OCI-LY1 (cell line): ENCODE measurements at regions not wholly inside any gene's neighbourhood (a gene's known extent, or its start where the extent isn't known, plus 50 kb on each side); places are given as distances from the start of the nearest gene placed in this dataset.

Source experiments
- H2AFZ ChIP-seq: fragments of 200-600 bp; sonication (generic), shearing (Covaris generic); 2 replicates; pipeline ENCODE4 v1.6.0; 2014; ENCODE audit warnings: antibody characterized with exemption, mild to moderate bottlenecking, low read length
- H3F3A ChIP-seq: fragments of 200-600 bp; sonication (generic), shearing (Covaris generic); 2 replicates; pipeline ENCODE4 v1.6.0; 2014; ENCODE audit warnings: mild to moderate bottlenecking, antibody characterized with exemption, low read length, moderate library complexity; ENCODE audit not compliant: insufficient read depth
- H3K27ac ChIP-seq: fragments of 200-600 bp; sonication (generic); 2 replicates; pipeline ENCODE4 v1.5.1; 2014; ENCODE audit warnings: low read length, mixed run types, mild to moderate bottlenecking, low read depth; ENCODE audit not compliant: poor library complexity, severe bottlenecking
- H3K27me3 ChIP-seq: fragments of 200-600 bp; sonication (generic); 2 replicates; pipeline ENCODE4 v1.6.0; 2014; ENCODE audit warnings: antibody characterized with exemption, mild to moderate bottlenecking, low read length, moderate library complexity; ENCODE audit not compliant: insufficient read depth
- H3K36me3 ChIP-seq: fragments of 200-600 bp; sonication (generic); 2 replicates; pipeline ENCODE4 v1.6.1; 2014; ENCODE audit warnings: mild to moderate bottlenecking, antibody characterized with exemption, low read length, moderate library complexity, mixed read lengths; ENCODE audit not compliant: insufficient read depth
- H3K4me1 ChIP-seq: fragments of 200-600 bp; sonication (generic); 2 replicates; pipeline ENCODE4 v1.5.1; 2014; ENCODE audit warnings: mild to moderate bottlenecking, low read length, moderate library complexity; ENCODE audit not compliant: insufficient read depth, severe bottlenecking
- H3K4me2 ChIP-seq: fragments of 200-600 bp; sonication (generic), shearing (Covaris generic); 2 replicates; pipeline ENCODE4 v1.6.1; 2014; ENCODE audit warnings: low read length
- H3K4me3 ChIP-seq: fragments of 200-600 bp; sonication (generic); 2 replicates; pipeline ENCODE4 v1.5.1; 2014; ENCODE audit warnings: low read length, low read depth, mild to moderate bottlenecking, mixed read lengths; ENCODE audit not compliant: poor library complexity, severe bottlenecking
- H3K79me2 ChIP-seq: fragments of 200-600 bp; shearing (Covaris generic); 2 replicates; pipeline ENCODE4 v1.6.1; 2016; ENCODE audit warnings: mixed run types, low read length, mixed read lengths; ENCODE audit not compliant: insufficient read depth
- H3K9ac ChIP-seq: fragments of 200-600 bp; sonication (generic), shearing (Covaris generic); 2 replicates; pipeline ENCODE4 v1.6.1; 2014; ENCODE audit warnings: mild to moderate bottlenecking, low read length, mixed read lengths
- H3K9me2 ChIP-seq: fragments of 200-600 bp; sonication (generic), shearing (Covaris generic); 2 replicates; pipeline ENCODE4 v1.6.1; 2014; ENCODE audit warnings: low read depth, mild to moderate bottlenecking, low read length, mixed read lengths
- H3K9me3 ChIP-seq: fragments of 200-600 bp; shearing (Covaris generic); 2 replicates; pipeline ENCODE4 v1.6.1; 2014; ENCODE audit warnings: low read length, mixed read lengths
- H4K20me1 ChIP-seq: fragments of 200-600 bp; sonication (generic), shearing (Covaris generic); 2 replicates; pipeline ENCODE4 v1.6.0; 2016; ENCODE audit warnings: mild to moderate bottlenecking, low read length; ENCODE audit not compliant: insufficient read depth
- EZH2 ChIP-seq: fragments of 200-600 bp; sonication (generic), shearing (Covaris generic); IDR thresholded peaks from 2 replicates; pipeline ENCODE4 v1.8.0; 2017; ENCODE audit warnings: borderline replicate concordance, mixed run types, mild to moderate bottlenecking, antibody characterized with exemption, low read length, moderate library complexity, mixed read lengths
- TF ChIP-seq, protein P1 (sequence below): fragments of 200-600 bp; sonication (generic), shearing (Covaris generic); IDR thresholded peaks from 2 replicates; pipeline ENCODE4 v1.5.1; 2017; ENCODE audit warnings: mild to moderate bottlenecking, antibody characterized with exemption, low read length, moderate library complexity, mixed read lengths

DNA sequence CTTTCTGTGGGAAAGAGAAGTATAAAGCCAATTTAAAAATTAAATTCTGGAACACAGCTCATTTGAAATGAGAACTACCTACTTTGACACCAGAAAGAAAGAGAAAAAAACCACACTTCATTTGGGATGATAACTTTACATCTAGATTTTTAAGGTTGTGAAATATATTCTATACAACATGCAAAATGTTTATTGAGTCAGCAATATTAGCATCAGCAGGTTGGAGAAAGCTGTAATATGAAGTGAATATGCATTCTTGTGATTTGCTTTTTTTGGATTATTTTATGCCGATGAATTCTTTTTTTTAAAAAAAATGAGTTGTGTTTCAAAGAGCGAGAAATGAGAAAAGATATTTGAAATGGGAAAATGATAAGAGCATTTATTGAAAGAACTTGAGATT lies 307.0 kb upstream of the DPPA4 start:
- no peak overlapping the region for H3K4me2 ChIP-seq

DNA sequence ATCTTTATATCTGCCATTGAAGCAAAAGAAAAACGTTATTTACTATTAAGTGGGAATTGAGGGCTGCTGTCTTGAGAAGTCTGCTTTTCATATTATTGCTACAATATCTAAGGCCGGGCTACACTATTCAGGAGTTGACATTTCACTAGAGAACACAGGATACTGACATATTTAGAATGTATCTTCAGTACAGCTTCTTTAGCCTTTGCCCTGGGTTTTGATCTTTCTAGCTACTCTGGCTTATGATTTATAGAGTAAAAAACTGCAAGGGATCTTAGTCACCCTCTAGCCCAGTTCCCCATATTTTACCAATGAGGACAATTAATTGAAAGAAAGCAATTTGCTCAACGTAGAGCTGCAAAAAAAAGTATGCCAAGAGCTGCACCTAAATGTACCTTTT lies 307.4 kb upstream of the DPPA4 start:
- H2AFZ ChIP-seq, result no peak overlapping the region
- no peaks in the 10 kb centered on the region for H3K9me3 ChIP-seq
- no peak overlapping the region for H3K27ac ChIP-seq
- no peaks in the 10 kb centered on the region for H3K9me2 ChIP-seq
- no peaks in the 10 kb centered on the region for H3F3A ChIP-seq
- no peak overlapping the region for H3K4me2 ChIP-seq
- H3K4me3 ChIP-seq, result no peak overlapping the region
- H3K9ac ChIP-seq, result no peak overlapping the region
- peaks cover 16% of the 10 kb centered on the region for H3K36me3 ChIP-seq
- no peaks in the 10 kb centered on the region for H3K4me1 ChIP-seq
- TF ChIP-seq, protein P1, sequence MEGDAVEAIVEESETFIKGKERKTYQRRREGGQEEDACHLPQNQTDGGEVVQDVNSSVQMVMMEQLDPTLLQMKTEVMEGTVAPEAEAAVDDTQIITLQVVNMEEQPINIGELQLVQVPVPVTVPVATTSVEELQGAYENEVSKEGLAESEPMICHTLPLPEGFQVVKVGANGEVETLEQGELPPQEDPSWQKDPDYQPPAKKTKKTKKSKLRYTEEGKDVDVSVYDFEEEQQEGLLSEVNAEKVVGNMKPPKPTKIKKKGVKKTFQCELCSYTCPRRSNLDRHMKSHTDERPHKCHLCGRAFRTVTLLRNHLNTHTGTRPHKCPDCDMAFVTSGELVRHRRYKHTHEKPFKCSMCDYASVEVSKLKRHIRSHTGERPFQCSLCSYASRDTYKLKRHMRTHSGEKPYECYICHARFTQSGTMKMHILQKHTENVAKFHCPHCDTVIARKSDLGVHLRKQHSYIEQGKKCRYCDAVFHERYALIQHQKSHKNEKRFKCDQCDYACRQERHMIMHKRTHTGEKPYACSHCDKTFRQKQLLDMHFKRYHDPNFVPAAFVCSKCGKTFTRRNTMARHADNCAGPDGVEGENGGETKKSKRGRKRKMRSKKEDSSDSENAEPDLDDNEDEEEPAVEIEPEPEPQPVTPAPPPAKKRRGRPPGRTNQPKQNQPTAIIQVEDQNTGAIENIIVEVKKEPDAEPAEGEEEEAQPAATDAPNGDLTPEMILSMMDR, result no peak
- no peak for TF ChIP-seq EZH2
- no peaks in the 10 kb centered on the region for H3K27me3 ChIP-seq
- no peaks in the 10 kb centered on the region for H4K20me1 ChIP-seq
- no peaks in the 10 kb centered on the region for H3K79me2 ChIP-seq

More for the DNA sequence above, 307.0 kb upstream of the DPPA4 start:
- H3K27ac ChIP-seq, result no peak overlapping the region
- no peaks in the 10 kb centered on the region for H3K9me3 ChIP-seq
- no peaks in the 10 kb centered on the region for H3K4me1 ChIP-seq
- no peaks in the 10 kb centered on the region for H4K20me1 ChIP-seq
- H3K36me3 ChIP-seq, result peaks cover 16% of the 10 kb centered on the region
- H2AFZ ChIP-seq, result no peak overlapping the region
- H3K9ac ChIP-seq, result no peak overlapping the region
- TF ChIP-seq, protein P1, result no peak
- TF ChIP-seq EZH2, result no peak
- no peaks in the 10 kb centered on the region for H3F3A ChIP-seq
- H3K79me2 ChIP-seq, result no peaks in the 10 kb centered on the region
- no peaks in the 10 kb centered on the region for H3K9me2 ChIP-seq
- no peak overlapping the region for H3K4me3 ChIP-seq
- H3K27me3 ChIP-seq, result no peaks in the 10 kb centered on the region

DNA sequence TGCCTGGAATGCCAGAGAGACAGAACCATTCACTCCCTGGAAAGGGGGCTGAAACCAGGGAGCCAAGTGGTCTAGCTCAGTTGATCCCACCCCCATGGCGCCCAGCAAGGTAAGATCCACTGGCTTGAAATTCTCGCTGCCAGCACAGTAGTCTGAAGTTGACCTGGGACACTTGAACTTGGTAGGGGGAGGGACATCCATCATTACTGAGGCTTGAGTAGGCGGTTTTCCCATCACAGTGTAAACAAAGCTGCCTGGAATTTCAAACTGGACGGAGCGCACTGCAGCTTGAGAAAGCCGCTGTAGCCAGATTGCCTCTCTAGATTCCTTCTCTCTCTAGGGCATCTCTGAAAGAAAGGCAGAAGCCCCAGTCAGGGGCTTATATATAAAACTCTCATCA lies 310.7 kb upstream of the DPPA4 start:
- peaks cover 16% of the 10 kb centered on the region for H3K36me3 ChIP-seq
- no peaks in the 10 kb centered on the region for H4K20me1 ChIP-seq
- TF ChIP-seq, protein P1, result no peak
- no peak for TF ChIP-seq EZH2
- H3K27ac ChIP-seq, result no peak overlapping the region
- no peaks in the 10 kb centered on the region for H3K27me3 ChIP-seq
- no peaks in the 10 kb centered on the region for H3K4me1 ChIP-seq
- H2AFZ ChIP-seq, result no peak overlapping the region
- H3F3A ChIP-seq, result no peaks in the 10 kb centered on the region
- no peaks in the 10 kb centered on the region for H3K9me2 ChIP-seq
- no peak overlapping the region for H3K9ac ChIP-seq
- no peak overlapping the region for H3K4me2 ChIP-seq
- H3K79me2 ChIP-seq, result no peaks in the 10 kb centered on the region
- H3K4me3 ChIP-seq, result no peak overlapping the region
- no peaks in the 10 kb centered on the region for H3K9me3 ChIP-seq
